Fibroblast of skin of back (primary cell): ENCODE measurements at regions not wholly inside any gene's neighbourhood (a gene's known extent, or its start where the extent isn't known, plus 50 kb on each side); places are given as distances from the start of the nearest gene placed in this dataset.

ENCODE experiments used
- DNase-seq: peaks from one replicate; pipeline ENCODE4 v3.0.0-alpha.2; 2013

GRCh38 chr18:22467760-22468553 is 50.2 kb upstream of the CTAGE1 start:
- DNase-seq = peak; percentile 100

GRCh38 chr18:22468554-22468891 is 50.8 kb upstream of the CTAGE1 start:
- DNase-seq = no peak

GRCh38 chr18:22469061-22469734 is 51.5 kb upstream of the CTAGE1 start:
- peak; percentile 34 for DNase-seq

- DNase-seq = no peak
These were observed 52.2 kb upstream of the CTAGE1 start for GRCh38 chr18:22469926-22470247.

GRCh38 chr18:22470248-22471235 is 52.8 kb upstream of the CTAGE1 start:
- peak; percentile 73 for DNase-seq

GRCh38 chr18:22471546-22472131 is 53.9 kb upstream of the CTAGE1 start:
- DNase-seq = peak; percentile 73

- no peak for DNase-seq
These were observed 55.7 kb upstream of the CTAGE1 start for GRCh38 chr18:22473366-22473765.

- no peak for DNase-seq
These were observed 57.8 kb upstream of the CTAGE1 start for GRCh38 chr18:22475426-22476100.

- DNase-seq = no peak
These were observed 59.5 kb upstream of the CTAGE1 start for GRCh38 chr18:22477222-22477621.

- no peak for DNase-seq
These were observed 65.2 kb upstream of the CTAGE1 start for GRCh38 chr18:22482948-22483347.

- no peak for DNase-seq
These were observed 65.7 kb upstream of the CTAGE1 start for GRCh38 chr18:22483407-22483806.

GRCh38 chr18:22484471-22484870 is 66.8 kb upstream of the CTAGE1 start:
- DNase-seq = peak; percentile 67

- DNase-seq = peak; percentile 71
These were observed 68.1 kb upstream of the CTAGE1 start for GRCh38 chr18:22485808-22486244.

- DNase-seq = no peak
These were observed 69.0 kb upstream of the CTAGE1 start for GRCh38 chr18:22486667-22487066.

GRCh38 chr18:22488554-22488953 is 70.8 kb upstream of the CTAGE1 start:
- no peak for DNase-seq

GRCh38 chr18:22489704-22490103 is 72.0 kb upstream of the CTAGE1 start:
- peak; percentile 57 for DNase-seq

- no peak for DNase-seq
These were observed 72.7 kb upstream of the CTAGE1 start for GRCh38 chr18:22490429-22490846.

GRCh38 chr18:22493255-22493654 is 75.5 kb upstream of the CTAGE1 start:
- no peak for DNase-seq

GRCh38 chr18:22493940-22494339 is 76.2 kb upstream of the CTAGE1 start:
- DNase-seq = peak; percentile 85

- DNase-seq = peak; percentile 88
These were observed 77.1 kb upstream of the CTAGE1 start for GRCh38 chr18:22494771-22495170.

GRCh38 chr18:22499421-22499820 is 81.7 kb upstream of the CTAGE1 start:
- no peak for DNase-seq

- DNase-seq = peak; percentile 69
These were observed 86.1 kb upstream of the CTAGE1 start for GRCh38 chr18:22503803-22504202.
